GM12878 (cell line): ENCODE measurements at regions not wholly inside any gene's neighbourhood (a gene's known extent, or its start where the extent isn't known, plus 50 kb on each side); places are given as distances from the start of the nearest gene placed in this dataset.

Source experiments
- ATAC-seq: fragments of 200-7000 bp; cut with Tn5 transposase; 3 replicates; pipeline ENCODE4 v1.9.1; 2020; ENCODE audit warnings: mild to moderate bottlenecking, moderate library complexity
- BruUV-seq: library from RNA; stranded (reverse); fragments of 400-500 nt; replicated peaks from 2 replicates; lab custom pipeline; 2021; lab: Mats Ljungman, UMichigan
- CTCF ChIA-PET: fragments of 300-600 bp; sonication (Branson Sonifier 250); formaldehyde crosslinking; extraction: SDS; loops from one replicate; lab custom pipeline; 2021; ENCODE audit warnings: inconsistent platforms; lab: Yijun Ruan, JAX
- POLR2A ChIA-PET: fragments of 350-600 bp; formaldehyde crosslinking; extraction: SDS; loops from one replicate; lab custom pipeline; 2021; ENCODE audit warnings: inconsistent platforms; lab: Charles Lee
- RAD21 ChIA-PET: fragments of 300-600 bp; sonication (Branson Sonifier 250); formaldehyde crosslinking; loops from one replicate; lab custom pipeline; 2023; ENCODE audit warnings: antibody characterized with exemption; ENCODE audit not compliant: unreplicated experiment; lab: Charles Lee
- SMC1A ChIA-PET: fragments of 300-600 bp; sonication (Branson Sonifier 250); formaldehyde crosslinking; loops from one replicate; lab custom pipeline; 2023; ENCODE audit not compliant: unreplicated experiment, uncharacterized antibody; lab: Charles Lee
- DNase-seq: peaks from one replicate; pipeline ENCODE4 v3.0.0-alpha.2; 2011; ENCODE audit warnings: low read depth, low spot score
- FAIRE-seq: peaks from 3 replicates; lab custom pipeline; 2011; peaks lifted over from hg19 to GRCh38; lab: Jason Lieb, UNC
- H2AFZ ChIP-seq: 2 replicates; pipeline ENCODE4 v1.6.0; 2011; ENCODE audit warnings: low read depth, low read length, control low read depth; ENCODE audit not compliant: control insufficient read depth
- H3K27ac ChIP-seq: 2 replicates; pipeline ENCODE4 v1.5.1; 2011; ENCODE audit warnings: control low read depth; ENCODE audit not compliant: control insufficient read depth, insufficient read depth
- H3K27me3 ChIP-seq, 2 experiments: replicated peaks in 1 of 2; 2 replicates each; pipeline versions ENCODE4 v1.6.0 to v1.6.1; 2011; ENCODE audit warnings: low read length in 1 of 2; ENCODE audit not compliant: control insufficient read depth in 2 of 2, insufficient read depth in 2 of 2
- H3K36me3 ChIP-seq, 2 experiments: 2 replicates each; pipeline ENCODE4 v1.5.1; 2011; ENCODE audit warnings: low read length in 1 of 2; ENCODE audit not compliant: control insufficient read depth in 2 of 2, insufficient read depth in 2 of 2
- H3K4me1 ChIP-seq: 2 replicates; pipeline ENCODE4 v1.6.1; 2011; ENCODE audit warnings: mild to moderate bottlenecking, low read length, moderate library complexity, mixed read lengths; ENCODE audit not compliant: control insufficient read depth, insufficient read depth
- H3K4me2 ChIP-seq: 2 replicates; pipeline ENCODE4 v1.6.0; 2011; ENCODE audit warnings: control low read depth; ENCODE audit not compliant: control insufficient read depth, insufficient read depth
- H3K4me3 ChIP-seq: fragments of 200-600 bp; sonication (generic); 2 replicates; pipeline ENCODE4 v1.5.1; 2016
- H3K79me2 ChIP-seq: 2 replicates; pipeline ENCODE4 v1.6.0; 2011; ENCODE audit warnings: low read length; ENCODE audit not compliant: control insufficient read depth, insufficient read depth
- H3K9ac ChIP-seq: 2 replicates; pipeline ENCODE4 v1.8.0; 2011; ENCODE audit warnings: low read length, control low read depth, mixed read lengths; ENCODE audit not compliant: control insufficient read depth, insufficient read depth
- H3K9me3 ChIP-seq: replicated peaks from 3 replicates; pipeline ENCODE4 v1.5.1; 2011; ENCODE audit warnings: mild to moderate bottlenecking, low read length; ENCODE audit not compliant: control insufficient read depth, insufficient read depth
- H4K20me1 ChIP-seq: 2 replicates; pipeline ENCODE4 v1.6.0; 2011; ENCODE audit not compliant: control insufficient read depth, insufficient read depth
- HDAC6 ChIP-seq: fragments of 200-600 bp; sonication (generic); IDR thresholded peaks from one replicate; pipeline ENCODE4 v1.8.0; 2017; ENCODE audit warnings: antibody characterized with exemption; ENCODE audit not compliant: unreplicated experiment
- IKZF1 ChIP-seq: fragments of 450-650 bp; conservative IDR thresholded peaks from 2 replicates; pipeline ENCODE4 v1.6.1; 2017; ENCODE audit warnings: antibody characterized with exemption, mild to moderate bottlenecking
- IKZF2 ChIP-seq, 2 experiments: fragments of 450-650 bp; IDR thresholded peaks; 2 replicates each; pipeline ENCODE4 v1.6.1; 2017; ENCODE audit warnings: mild to moderate bottlenecking in 2 of 2, moderate library complexity in 2 of 2
- PAX5 ChIP-seq: IDR thresholded peaks from 2 replicates; pipeline ENCODE4 v1.6.1; 2011; ENCODE audit warnings: low read depth, low read length, borderline replicate concordance
- RAD21 ChIP-seq: IDR thresholded peaks from 2 replicates; pipeline ENCODE4 v1.6.1; 2011; ENCODE audit warnings: mild to moderate bottlenecking, low read depth, low read length, moderate library complexity; ENCODE audit not compliant: insufficient read depth
- RUNX3 ChIP-seq: IDR thresholded peaks from 2 replicates; pipeline ENCODE4 v1.6.1; 2012; ENCODE audit warnings: low read length, inconsistent platforms
- SUZ12 ChIP-seq: fragments of 200-600 bp; sonication (generic); IDR thresholded peaks from one replicate; pipeline ENCODE4 v1.6.1; 2018; ENCODE audit warnings: antibody characterized with exemption, mild to moderate bottlenecking; ENCODE audit not compliant: unreplicated experiment
- WGBS: methylation state at CpG from one replicate; pipeline ENCODE4 v1.1.6; 2016; ENCODE audit warnings: low lambda C conversion rate; ENCODE audit not compliant: insufficient replicate concordance, insufficient coverage; ENCODE audit errors: missing lambda C conversion rate; 5-methylcytosine and 5-hydroxymethylcytosine counted together
- in situ Hi-C: fragments of 300-500 bp; cut with MboI; formaldehyde crosslinking; loops from 9 replicates; pipeline ENCODE4 v1.14.3; 2018; ENCODE audit warnings: mixed read lengths
- intact Hi-C: fragments of 100-400 bp; cut with micrococcal nuclease; formaldehyde crosslinking; loops from one replicate; pipeline ENCODE4 v1.14.2; 2022; ENCODE audit not compliant: unreplicated experiment
- TF ChIP-seq, protein P1 (sequence below): fragments of 450-650 bp; IDR thresholded peaks from 2 replicates; pipeline ENCODE4 v1.6.1; 2018; ENCODE audit warnings: mild to moderate bottlenecking, low read depth, moderate library complexity; ENCODE audit not compliant: partially characterized antibody
- TF ChIP-seq, protein P2 (sequence below): IDR thresholded peaks from 2 replicates; pipeline ENCODE4 v1.6.1; 2011; ENCODE audit warnings: low read depth, low read length, improper control_type of control experiment, borderline replicate concordance
- TF ChIP-seq, protein P3 (sequence below): fragments of 450-650 bp; IDR thresholded peaks from 2 replicates; pipeline ENCODE4 v1.6.1; 2016; ENCODE audit warnings: mild to moderate bottlenecking, moderate library complexity, borderline replicate concordance
- TF ChIP-seq, protein P4 (sequence below): IDR thresholded peaks from 2 replicates; pipeline ENCODE4 v1.6.1; 2011; ENCODE audit warnings: borderline replicate concordance, low read depth, mild to moderate bottlenecking, moderate library complexity, mixed read lengths, low read length; ENCODE audit not compliant: insufficient read depth; ENCODE audit errors: extremely low read length

DNA sequence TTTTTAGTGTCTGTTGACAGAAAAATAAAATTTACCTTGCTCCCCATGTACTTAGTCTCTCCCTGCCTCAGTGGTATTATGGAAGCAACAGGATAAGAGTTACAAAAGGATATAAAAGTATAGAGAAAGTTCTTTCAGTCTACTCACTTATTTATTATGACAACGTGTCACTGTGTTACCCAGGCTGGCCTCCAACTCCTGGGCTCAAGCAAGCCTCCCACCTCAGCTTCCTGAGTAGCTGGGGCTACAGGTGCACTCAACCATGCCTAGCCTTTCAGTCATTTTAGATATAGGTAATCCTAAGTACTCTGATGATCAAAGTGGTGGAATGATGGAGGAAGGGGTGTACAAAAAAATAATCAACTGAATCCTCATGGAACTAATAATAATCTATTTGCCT, 215.2 kb upstream of the MKLN1 start:
- Histone ChIP-seq H3K36me3 (no peaks in the 10 kb centered on the region), H3K4me3 (no peak overlapping the region), H3K27me3 (no peaks in the 10 kb centered on the region), H3K79me2 (peaks cover 17% of the 10 kb centered on the region), H3K9ac (no peak overlapping the region), H3K4me1 (peaks cover 21% of the 10 kb centered on the region), H3K4me2 (peak overlapping the region; percentile 41; the same call in 1 of the 2 replicates), H2AFZ (no peak overlapping the region), H4K20me1 (no peaks in the 10 kb centered on the region), H3K27ac (no peak overlapping the region), H3K9me3 (no peaks in the 10 kb centered on the region)
- TF ChIP-seq IKZF2 (IDR thresholded peaks at IDR 0.05), result peak; percentile 19 to 24; a peak in 1 of 4 replicates
- peak; percentile 12; the same call in 1 of the 2 replicates for TF ChIP-seq IKZF1
- no peak for TF ChIP-seq RAD21
- TF ChIP-seq, protein P1, sequence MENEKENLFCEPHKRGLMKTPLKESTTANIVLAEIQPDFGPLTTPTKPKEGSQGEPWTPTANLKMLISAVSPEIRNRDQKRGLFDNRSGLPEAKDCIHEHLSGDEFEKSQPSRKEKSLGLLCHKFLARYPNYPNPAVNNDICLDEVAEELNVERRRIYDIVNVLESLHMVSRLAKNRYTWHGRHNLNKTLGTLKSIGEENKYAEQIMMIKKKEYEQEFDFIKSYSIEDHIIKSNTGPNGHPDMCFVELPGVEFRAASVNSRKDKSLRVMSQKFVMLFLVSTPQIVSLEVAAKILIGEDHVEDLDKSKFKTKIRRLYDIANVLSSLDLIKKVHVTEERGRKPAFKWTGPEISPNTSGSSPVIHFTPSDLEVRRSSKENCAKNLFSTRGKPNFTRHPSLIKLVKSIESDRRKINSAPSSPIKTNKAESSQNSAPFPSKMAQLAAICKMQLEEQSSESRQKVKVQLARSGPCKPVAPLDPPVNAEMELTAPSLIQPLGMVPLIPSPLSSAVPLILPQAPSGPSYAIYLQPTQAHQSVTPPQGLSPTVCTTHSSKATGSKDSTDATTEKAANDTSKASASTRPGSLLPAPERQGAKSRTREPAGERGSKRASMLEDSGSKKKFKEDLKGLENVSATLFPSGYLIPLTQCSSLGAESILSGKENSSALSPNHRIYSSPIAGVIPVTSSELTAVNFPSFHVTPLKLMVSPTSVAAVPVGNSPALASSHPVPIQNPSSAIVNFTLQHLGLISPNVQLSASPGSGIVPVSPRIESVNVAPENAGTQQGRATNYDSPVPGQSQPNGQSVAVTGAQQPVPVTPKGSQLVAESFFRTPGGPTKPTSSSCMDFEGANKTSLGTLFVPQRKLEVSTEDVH, result no peak
- peak; percentile 77 for TF ChIP-seq PAX5
- TF ChIP-seq, protein P2, sequence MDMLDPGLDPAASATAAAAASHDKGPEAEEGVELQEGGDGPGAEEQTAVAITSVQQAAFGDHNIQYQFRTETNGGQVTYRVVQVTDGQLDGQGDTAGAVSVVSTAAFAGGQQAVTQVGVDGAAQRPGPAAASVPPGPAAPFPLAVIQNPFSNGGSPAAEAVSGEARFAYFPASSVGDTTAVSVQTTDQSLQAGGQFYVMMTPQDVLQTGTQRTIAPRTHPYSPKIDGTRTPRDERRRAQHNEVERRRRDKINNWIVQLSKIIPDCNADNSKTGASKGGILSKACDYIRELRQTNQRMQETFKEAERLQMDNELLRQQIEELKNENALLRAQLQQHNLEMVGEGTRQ, result no peak
- TF ChIP-seq, protein P3, sequence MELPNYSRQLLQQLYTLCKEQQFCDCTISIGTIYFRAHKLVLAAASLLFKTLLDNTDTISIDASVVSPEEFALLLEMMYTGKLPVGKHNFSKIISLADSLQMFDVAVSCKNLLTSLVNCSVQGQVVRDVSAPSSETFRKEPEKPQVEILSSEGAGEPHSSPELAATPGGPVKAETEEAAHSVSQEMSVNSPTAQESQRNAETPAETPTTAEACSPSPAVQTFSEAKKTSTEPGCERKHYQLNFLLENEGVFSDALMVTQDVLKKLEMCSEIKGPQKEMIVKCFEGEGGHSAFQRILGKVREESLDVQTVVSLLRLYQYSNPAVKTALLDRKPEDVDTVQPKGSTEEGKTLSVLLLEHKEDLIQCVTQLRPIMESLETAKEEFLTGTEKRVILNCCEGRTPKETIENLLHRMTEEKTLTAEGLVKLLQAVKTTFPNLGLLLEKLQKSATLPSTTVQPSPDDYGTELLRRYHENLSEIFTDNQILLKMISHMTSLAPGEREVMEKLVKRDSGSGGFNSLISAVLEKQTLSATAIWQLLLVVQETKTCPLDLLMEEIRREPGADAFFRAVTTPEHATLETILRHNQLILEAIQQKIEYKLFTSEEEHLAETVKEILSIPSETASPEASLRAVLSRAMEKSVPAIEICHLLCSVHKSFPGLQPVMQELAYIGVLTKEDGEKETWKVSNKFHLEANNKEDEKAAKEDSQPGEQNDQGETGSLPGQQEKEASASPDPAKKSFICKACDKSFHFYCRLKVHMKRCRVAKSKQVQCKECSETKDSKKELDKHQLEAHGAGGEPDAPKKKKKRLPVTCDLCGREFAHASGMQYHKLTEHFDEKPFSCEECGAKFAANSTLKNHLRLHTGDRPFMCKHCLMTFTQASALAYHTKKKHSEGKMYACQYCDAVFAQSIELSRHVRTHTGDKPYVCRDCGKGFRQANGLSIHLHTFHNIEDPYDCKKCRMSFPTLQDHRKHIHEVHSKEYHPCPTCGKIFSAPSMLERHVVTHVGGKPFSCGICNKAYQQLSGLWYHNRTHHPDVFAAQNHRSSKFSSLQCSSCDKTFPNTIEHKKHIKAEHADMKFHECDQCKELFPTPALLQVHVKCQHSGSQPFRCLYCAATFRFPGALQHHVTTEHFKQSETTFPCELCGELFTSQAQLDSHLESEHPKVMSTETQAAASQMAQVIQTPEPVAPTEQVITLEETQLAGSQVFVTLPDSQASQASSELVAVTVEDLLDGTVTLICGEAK, result no peak
- TF ChIP-seq, protein P4, sequence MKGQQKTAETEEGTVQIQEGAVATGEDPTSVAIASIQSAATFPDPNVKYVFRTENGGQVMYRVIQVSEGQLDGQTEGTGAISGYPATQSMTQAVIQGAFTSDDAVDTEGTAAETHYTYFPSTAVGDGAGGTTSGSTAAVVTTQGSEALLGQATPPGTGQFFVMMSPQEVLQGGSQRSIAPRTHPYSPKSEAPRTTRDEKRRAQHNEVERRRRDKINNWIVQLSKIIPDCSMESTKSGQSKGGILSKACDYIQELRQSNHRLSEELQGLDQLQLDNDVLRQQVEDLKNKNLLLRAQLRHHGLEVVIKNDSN, result no peak
- TF ChIP-seq HDAC6, result no peak
- peak; percentile 41 for TF ChIP-seq RUNX3
- TF ChIP-seq SUZ12, result no peak
- ChIA-PET CTCF (interaction anchor here (0.8 to 7.4 kb wide), 2 partner anchors 10 to 191 kb away, joined by 3 to 51 read pairs; no protein-coding TSS in a partner anchor), POLR2A (interaction anchor here (8.6 kb wide), 1 partner anchor 11 kb away, joined by 110 read pairs; no protein-coding TSS in a partner anchor), RAD21 (interaction anchor here (1.1 to 5.8 kb wide), 4 partner anchors 10 to 77 kb away, joined by 3 to 136 read pairs (median 16); no protein-coding TSS in a partner anchor), SMC1A (interaction anchor here (0.7 to 6.0 kb wide), 5 partner anchors 11 to 190 kb away, joined by 3 to 152 read pairs (median 4); no protein-coding TSS in a partner anchor)
- DNase-seq (no peak), ATAC-seq (no peak), FAIRE-seq (no peak)
- in situ Hi-C loops (no loop called here), intact Hi-C loops (no loop called here)
- no TSS peak for BruUV-seq
- WGBS, result 0% methylated on average over 1 of the region's 1 CpG
